Activated CD8-positive, alpha-beta memory T cell treated with anti-CD3 and anti-CD28 coated beads for 48 hours (primary cell): ENCODE measurements at regions not wholly inside any gene's neighbourhood (a gene's known extent, or its start where the extent isn't known, plus 50 kb on each side); places are given as distances from the start of the nearest gene placed in this dataset.
"Not testable (repeated sequence)": the region's sequence is repeated elsewhere in the genome, so short reads cannot be mapped to it uniquely, and the experiment has no call there.

ENCODE experiments used
- DNase-seq, 3 experiments: peaks; one replicate each; pipeline ENCODE4 v3.0.0-alpha.2; 2020; ENCODE audit warnings: low read depth in 2 of 3, low spot score in 2 of 3

- not testable (repeated sequence) for DNase-seq
Measured at GRCh38 chr7:6882321-6882721, 56.2 kb upstream of the CCZ1B start.

DNA sequence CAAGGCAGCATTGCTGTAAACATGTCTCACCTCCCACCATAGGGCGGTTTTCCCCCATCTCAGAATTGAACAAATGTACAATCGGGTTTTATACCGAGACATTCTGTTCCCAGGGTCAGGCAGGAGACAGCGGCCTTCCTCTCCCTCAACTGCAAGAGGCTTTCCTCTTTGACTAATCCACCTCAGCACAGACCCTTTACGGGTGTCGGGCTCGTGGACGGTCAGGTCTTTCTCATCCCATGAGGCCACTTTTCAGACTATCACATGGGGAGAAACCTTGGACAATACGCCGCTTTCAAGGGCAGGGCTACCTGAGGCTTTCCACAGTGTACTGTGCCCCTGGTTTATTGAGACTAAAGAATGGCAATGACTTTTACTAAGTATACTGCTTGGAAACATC is 57.7 kb upstream of the CCZ1B start:
- DNase-seq, result not testable (repeated sequence)

GRCh38 chr7:6886198-6886597 is 60.1 kb upstream of the CCZ1B start:
- DNase-seq, result no peak

- DNase-seq, result not testable (repeated sequence)
Measured at GRCh38 chr7:6888267-6889045, 62.4 kb upstream of the CCZ1B start.

GRCh38 chr7:6889252-6889812 is 63.3 kb upstream of the CCZ1B start:
- DNase-seq, result no peak

DNA sequence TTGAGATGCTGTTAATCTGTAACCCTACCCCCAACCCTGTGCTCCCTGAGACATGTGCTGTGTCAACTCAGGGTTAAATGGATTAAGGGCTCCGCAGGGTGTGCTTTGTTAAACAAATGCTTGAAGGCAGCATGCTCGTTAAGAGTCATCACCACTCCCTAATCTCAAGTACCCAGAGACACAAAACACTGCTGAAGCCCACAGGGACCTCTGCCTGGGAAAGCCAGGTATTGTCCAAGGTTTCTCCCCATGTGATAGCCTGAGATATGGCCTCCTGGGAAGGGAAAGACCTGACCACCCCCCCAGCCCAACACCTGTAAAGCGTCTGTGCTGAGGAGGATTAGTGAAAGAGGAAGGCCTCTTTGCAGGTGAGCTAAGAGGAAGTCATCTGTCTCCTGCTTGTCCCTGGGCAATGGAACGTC is 76.0 kb upstream of the CCZ1B start:
- DNase-seq, result not testable (repeated sequence)

DNA sequence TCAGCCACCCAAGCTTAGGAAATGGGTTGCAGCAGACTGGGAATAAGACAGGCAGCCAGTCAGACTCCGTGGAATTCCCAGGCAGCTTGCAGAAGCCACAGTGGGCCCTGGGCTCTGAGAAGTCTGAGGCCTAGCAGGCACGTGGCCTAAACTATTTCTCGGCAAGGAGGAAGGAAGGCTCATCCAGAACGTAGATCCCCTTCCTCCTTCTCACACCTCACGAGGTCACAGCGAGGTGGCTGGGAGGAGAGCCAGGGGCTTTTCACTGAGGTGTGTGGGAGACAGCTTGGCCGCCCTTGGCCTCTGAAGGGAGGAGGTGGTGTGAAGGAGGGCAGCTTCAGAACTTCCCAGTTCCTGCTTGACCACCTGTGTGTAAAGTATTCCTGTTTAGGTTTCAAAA is 77.2 kb upstream of the CCZ1B start:
- DNase-seq, result not testable (repeated sequence)

DNA sequence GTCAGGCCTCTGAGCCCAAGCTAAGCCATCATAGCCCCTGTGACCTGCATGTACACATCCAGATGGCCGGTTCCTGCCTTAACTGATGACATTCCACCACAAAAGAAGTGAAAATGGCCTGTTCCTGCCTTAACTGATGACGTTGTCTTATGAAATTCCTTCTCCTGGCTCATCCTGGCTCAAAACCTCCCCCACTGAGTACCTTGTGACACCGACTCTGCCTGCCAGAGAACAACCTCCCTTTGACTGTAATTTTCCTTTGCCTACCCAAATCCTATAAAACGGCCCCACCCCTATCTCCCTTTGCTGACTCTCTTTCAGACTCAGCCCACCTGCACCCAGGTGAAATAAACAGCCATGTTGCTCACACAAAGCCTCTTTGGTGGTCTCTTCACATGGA is 77.7 kb upstream of the CCZ1B start:
- not testable (repeated sequence) for DNase-seq

GRCh38 chr7:6917258-6917657 is 91.2 kb upstream of the CCZ1B start:
- no peak for DNase-seq

- DNase-seq, result not testable (repeated sequence)
Measured at GRCh38 chr7:6919169-6919568, 93.1 kb upstream of the CCZ1B start.

GRCh38 chr7:6924523-6924922 is 98.4 kb upstream of the CCZ1B start:
- not testable (repeated sequence) for DNase-seq

DNA sequence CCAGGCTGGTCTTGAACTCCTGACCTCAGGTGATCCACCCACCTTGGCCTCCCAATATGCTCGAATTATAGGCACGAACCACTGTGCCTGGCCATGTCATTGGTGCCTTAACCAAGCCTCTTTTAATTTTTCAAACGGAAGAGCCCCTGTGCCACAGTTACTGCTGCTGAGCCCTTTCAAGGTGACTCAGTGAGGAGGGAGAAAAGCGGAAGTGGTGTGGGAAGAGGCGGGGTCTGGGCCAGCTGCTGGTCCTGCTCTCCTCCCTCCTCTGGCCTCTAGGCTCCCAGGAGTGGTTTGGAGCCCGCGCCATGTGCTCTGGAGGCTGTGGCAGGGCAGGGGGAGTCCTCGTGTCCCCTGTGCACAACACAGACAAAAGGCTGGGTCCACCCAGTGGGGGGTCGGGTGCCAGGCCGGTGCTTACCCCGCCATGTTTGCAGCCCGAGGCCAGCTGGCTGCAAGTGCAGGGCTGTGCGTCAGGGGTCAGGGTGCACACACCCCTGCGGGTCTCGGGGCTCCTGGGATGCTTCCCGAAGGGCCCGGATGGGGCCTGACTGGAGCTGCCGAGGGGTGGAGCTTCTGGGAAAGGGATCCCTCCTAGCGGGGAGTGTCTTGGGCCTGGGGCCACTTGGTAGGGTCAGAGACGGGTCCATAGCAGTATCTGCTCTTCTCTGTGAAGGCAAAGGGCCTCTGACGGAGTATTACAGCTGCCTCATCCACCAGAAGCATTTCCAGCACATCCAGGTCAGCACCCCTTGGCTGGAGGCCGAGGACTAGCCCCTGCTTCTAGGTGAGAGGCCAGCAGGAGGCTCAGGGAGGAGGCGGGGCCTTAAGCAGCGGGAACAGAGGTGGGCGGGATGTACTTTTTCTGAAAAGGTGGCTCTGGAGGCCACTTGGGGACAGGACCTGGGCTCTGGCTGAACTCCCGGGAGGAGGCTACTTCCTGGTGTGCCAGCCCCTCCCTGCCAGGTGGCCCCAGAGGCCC is 100.4 kb upstream of the CCZ1B start:
- not testable (repeated sequence) for DNase-seq

- DNase-seq, result not testable (repeated sequence)
Measured at GRCh38 chr7:6927643-6928042, 101.6 kb upstream of the CCZ1B start.

- not testable (repeated sequence) for DNase-seq
Measured at GRCh38 chr7:6929588-6929987, 103.5 kb upstream of the CCZ1B start.

- not testable (repeated sequence) for DNase-seq
Measured at GRCh38 chr7:6930081-6930635, 104.1 kb upstream of the CCZ1B start.

- DNase-seq, result peak in 2 of 3 experiments; percentile 10 to 23
Measured at GRCh38 chr7:6930787-6931186, 104.7 kb upstream of the CCZ1B start.

- DNase-seq, result not testable (repeated sequence)
Measured at GRCh38 chr7:6931456-6931855, 105.4 kb upstream of the CCZ1B start.

GRCh38 chr7:6933954-6934632 is 108.0 kb upstream of the CCZ1B start:
- DNase-seq, result not testable (repeated sequence)

GRCh38 chr7:6934981-6935380 is 108.9 kb upstream of the CCZ1B start:
- no peak for DNase-seq

DNA sequence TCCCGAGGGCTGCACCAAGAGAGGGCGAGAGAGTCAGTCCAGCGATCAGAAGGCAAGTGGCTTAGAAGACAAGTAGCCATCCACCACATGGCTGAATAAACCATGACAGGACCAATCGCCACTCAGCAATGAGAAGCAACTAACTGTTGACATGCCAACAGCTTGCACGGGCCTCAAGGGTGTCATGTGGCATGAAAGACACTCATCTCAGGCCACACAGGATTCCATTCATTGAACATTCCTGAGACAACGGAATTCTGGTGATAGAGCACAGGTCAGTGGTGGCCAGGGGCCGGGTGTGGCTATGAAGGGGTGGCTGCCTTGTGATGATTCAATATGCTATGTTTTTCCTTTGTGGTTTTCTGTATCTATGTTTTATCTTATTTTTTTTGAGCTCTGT is 110.6 kb upstream of the CCZ1B start:
- DNase-seq, result not testable (repeated sequence)

- DNase-seq, result not testable (repeated sequence)
Measured at GRCh38 chr7:6937746-6938145, 111.7 kb upstream of the CCZ1B start.
